GM23248 (cell line): ENCODE measurements at regions not wholly inside any gene's neighbourhood (a gene's known extent, or its start where the extent isn't known, plus 50 kb on each side); places are given as distances from the start of the nearest gene placed in this dataset.

ENCODE experiments used
- EZH2 ChIP-seq: fragments of 200-600 bp; sonication (generic); IDR thresholded peaks from 2 replicates; pipeline ENCODE4 v1.6.1; 2018; ENCODE audit warnings: antibody characterized with exemption, mild to moderate bottlenecking; ENCODE audit not compliant: insufficient read depth, poor library complexity, severe bottlenecking
- EZH2phosphoT487 ChIP-seq: fragments of 200-600 bp; sonication (generic); IDR thresholded peaks from 2 replicates; pipeline ENCODE4 v1.6.1; 2018; ENCODE audit warnings: antibody characterized with exemption, moderate library complexity, mild to moderate bottlenecking, low read depth; ENCODE audit not compliant: insufficient read depth

DNA sequence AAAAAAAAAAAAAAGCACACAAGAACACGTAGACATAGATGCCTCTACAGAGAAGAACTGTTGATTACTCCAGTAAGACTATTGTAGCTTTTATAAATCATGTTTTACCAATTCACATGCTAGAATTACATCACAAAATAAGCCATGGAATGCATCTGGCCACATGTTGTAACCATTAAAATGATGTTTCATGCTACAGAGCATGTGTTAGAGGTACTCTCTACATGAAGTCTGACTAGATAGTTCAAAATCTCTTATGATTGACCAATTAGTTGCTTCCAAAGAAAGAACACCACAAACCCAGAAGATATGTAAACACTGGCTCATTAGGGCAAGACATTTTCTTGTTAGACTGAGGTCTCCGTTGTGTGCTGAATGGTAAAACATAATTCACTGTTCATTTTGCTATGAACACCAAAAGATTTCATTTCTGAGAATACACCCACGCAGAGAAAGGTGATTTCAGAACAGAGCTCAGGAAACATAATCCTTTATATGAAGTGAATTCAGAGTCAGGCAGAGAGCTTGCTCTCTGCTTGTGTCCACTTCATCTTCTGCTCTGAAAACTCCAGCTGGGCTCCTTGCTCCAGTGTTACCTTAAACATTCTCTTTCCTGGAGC is 411.4 kb upstream of the SOX9 start:
- TF ChIP-seq EZH2phosphoT487 (no peak), EZH2 (no peak)
